Endothelial cell of umbilical vein (primary cell): ENCODE measurements at regions not wholly inside any gene's neighbourhood (a gene's known extent, or its start where the extent isn't known, plus 50 kb on each side); places are given as distances from the start of the nearest gene placed in this dataset.

ENCODE experiments used
- BruUV-seq: library from RNA; stranded (reverse); fragments of 400-500 nt; replicated peaks from 2 replicates; lab custom pipeline; 2021; lab: Mats Ljungman, UMichigan
- CTCF ChIA-PET: fragments of 300-600, 350-600 bp; sonication (Branson Sonifier 250); formaldehyde crosslinking; loops from one replicate; lab custom pipeline; 2021; ENCODE audit warnings: antibody characterized with exemption, inconsistent platforms; lab: Charles Lee
- POLR2A ChIA-PET: fragments of 300-600, 350-600 bp; sonication (Branson Sonifier 250); formaldehyde crosslinking; loops from one replicate; lab custom pipeline; 2021; ENCODE audit warnings: antibody characterized with exemption, inconsistent platforms; lab: Charles Lee
- DNase-seq: peaks from one replicate; pipeline ENCODE4 v3.0.0-alpha.2; 2011; ENCODE audit warnings: low read depth, low spot score
- FAIRE-seq: peaks from 2 replicates; lab custom pipeline; 2011; peaks lifted over from hg19 to GRCh38; lab: Jason Lieb, UNC
- H2AFZ ChIP-seq: 2 replicates; pipeline ENCODE4 v1.6.0; 2012; ENCODE audit warnings: low read depth, low read length, control low read depth, inconsistent platforms
- H3K27ac ChIP-seq: 2 replicates; pipeline ENCODE4 v1.5.1; 2011; ENCODE audit warnings: low read depth, mild to moderate bottlenecking, control low read depth, low read length, moderate library complexity; ENCODE audit not compliant: insufficient read depth
- H3K27me3 ChIP-seq, 2 experiments: 2 replicates each; pipeline versions ENCODE4 v1.6.0 to v1.6.1; 2011; ENCODE audit warnings: low read length in 2 of 2, mixed read lengths in 1 of 2; ENCODE audit not compliant: control insufficient read depth in 2 of 2, insufficient read depth in 2 of 2
- H3K36me3 ChIP-seq, 2 experiments: 2 replicates in 1 of 2; 3 replicates in 1 of 2; pipeline ENCODE4 v1.5.1; 2011; ENCODE audit warnings: low read length in 2 of 2, mild to moderate bottlenecking in 1 of 2, moderate library complexity in 1 of 2; ENCODE audit not compliant: control insufficient read depth in 2 of 2, insufficient read depth in 2 of 2; ENCODE audit errors: extremely low read depth in 1 of 2
- H3K4me1 ChIP-seq: 3 replicates; pipeline ENCODE4 v1.5.1; 2011; ENCODE audit warnings: mild to moderate bottlenecking, low read length; ENCODE audit not compliant: control insufficient read depth, insufficient read depth; ENCODE audit errors: extremely low read depth
- H3K4me2 ChIP-seq: 2 replicates; pipeline ENCODE4 v1.6.1; 2011; ENCODE audit warnings: low read length, control low read depth, mixed read lengths; ENCODE audit not compliant: insufficient read depth
- H3K4me3 ChIP-seq, 3 experiments: fragments of 200-600 bp in 1 of 3; sonication (generic), shearing (Covaris generic) in 1 of 3; replicated peaks in 1 of 3; 2 replicates each; pipeline ENCODE4 v1.5.1; 2011 to 2016; ENCODE audit warnings: control low read depth in 3 of 3, low read length in 3 of 3, mild to moderate bottlenecking in 2 of 3, inconsistent platforms in 1 of 3, low read depth in 1 of 3, moderate library complexity in 1 of 3; ENCODE audit not compliant: insufficient read depth in 1 of 3
- H3K79me2 ChIP-seq: 2 replicates; pipeline ENCODE4 v1.6.0; 2012; ENCODE audit warnings: low read length, inconsistent platforms; ENCODE audit not compliant: control insufficient read depth, insufficient read depth
- H3K9ac ChIP-seq: replicated peaks from 2 replicates; pipeline ENCODE3; 2011; ENCODE audit warnings: low read length, control low read depth; ENCODE audit not compliant: insufficient read depth; ENCODE audit errors: extremely low read depth
- H3K9me1 ChIP-seq: replicated peaks from 3 replicates; pipeline ENCODE4 v1.6.0; 2011; ENCODE audit warnings: mild to moderate bottlenecking, low read length; ENCODE audit not compliant: control insufficient read depth, insufficient read depth; ENCODE audit errors: extremely low read depth
- H3K9me3 ChIP-seq: replicated peaks from 2 replicates; pipeline ENCODE4 v1.5.1; 2012; ENCODE audit warnings: low read length, inconsistent platforms; ENCODE audit not compliant: control insufficient read depth, insufficient read depth
- H4K20me1 ChIP-seq: replicated peaks from 2 replicates; pipeline ENCODE3; 2011; ENCODE audit warnings: mild to moderate bottlenecking, low read length; ENCODE audit not compliant: control insufficient read depth, insufficient read depth; ENCODE audit errors: extremely low read depth
- CTCF ChIP-seq, 2 donors: IDR thresholded peaks; 1 replicate in 1 of 2; 2 replicates in 1 of 2; pipeline ENCODE4 v1.5.1; 2011; ENCODE audit warnings: low read length in 2 of 2, mild to moderate bottlenecking in 2 of 2, moderate library complexity in 2 of 2, control low read depth in 1 of 2, inconsistent platforms in 1 of 2, low read depth in 1 of 2; ENCODE audit not compliant: insufficient read depth in 1 of 2; ENCODE audit errors: extremely low read depth in 1 of 2
- EZH2 ChIP-seq: IDR thresholded peaks from 2 replicates; pipeline ENCODE4 v1.6.1; 2012; ENCODE audit warnings: borderline replicate concordance, low read depth, mild to moderate bottlenecking, moderate library complexity, low read length, inconsistent platforms; ENCODE audit not compliant: severe bottlenecking
- FOS ChIP-seq: IDR thresholded peaks from 2 replicates; pipeline ENCODE4 v1.6.1; 2011; ENCODE audit warnings: mild to moderate bottlenecking, low read length, moderate library complexity, borderline replicate concordance; ENCODE audit not compliant: insufficient read depth
- GATA2 ChIP-seq: IDR thresholded peaks from 2 replicates; pipeline ENCODE4 v1.7.0; 2011; ENCODE audit warnings: low read depth, mild to moderate bottlenecking, moderate library complexity, mixed read lengths, low read length; ENCODE audit not compliant: insufficient read length, insufficient read depth
- JUN ChIP-seq: IDR thresholded peaks from 2 replicates; pipeline ENCODE4 v1.6.1; 2011; ENCODE audit warnings: borderline replicate concordance, low read depth; ENCODE audit not compliant: insufficient read length, insufficient read depth
- MAX ChIP-seq: IDR thresholded peaks from 2 replicates; pipeline ENCODE4 v1.6.1; 2011; ENCODE audit not compliant: insufficient read depth, insufficient read length
- MYC ChIP-seq: IDR thresholded peaks from one replicate; pipeline ENCODE4 v1.6.1; 2011; ENCODE audit warnings: mild to moderate bottlenecking, low read depth, low read length
- POLR2A ChIP-seq: IDR thresholded peaks from 2 replicates; pipeline ENCODE4 v1.6.1; 2012; ENCODE audit warnings: low read depth, mild to moderate bottlenecking, control low read depth, low read length
- POLR2AphosphoS5 ChIP-seq: IDR thresholded peaks from 2 replicates; pipeline ENCODE4 v1.6.1; 2012; ENCODE audit warnings: low read depth, mild to moderate bottlenecking, control low read depth, low read length, moderate library complexity; ENCODE audit not compliant: insufficient read depth
- dilution Hi-C: fragments of 300-500 bp; cut with MboI; formaldehyde crosslinking; loops from one replicate; pipeline ENCODE4 v1.15.0; 2019; ENCODE audit warnings: low sequenced_read_pairs; ENCODE audit not compliant: extremely low pct_ligation_motif_present
- intact Hi-C: fragments of 100-400 bp; cut with micrococcal nuclease; formaldehyde crosslinking; loops from one replicate; pipeline ENCODE4 v1.10.0; 2022

GRCh38 chr10:78746155-78746763 lies 322.5 kb upstream of the ZMIZ1 start:
- Histone ChIP-seq H3K4me2 (no peak overlapping the region), H3K27me3 (peaks cover 6 to 11% of the 10 kb centered on the region in 2 experiments), H3K9me3 (no peaks in the 10 kb centered on the region), H3K9me1 (no peaks in the 10 kb centered on the region), H4K20me1 (no peaks in the 10 kb centered on the region), H3K9ac (no peak overlapping the region), H3K79me2 (no peaks in the 10 kb centered on the region), H3K36me3 (no peaks in the 10 kb centered on the region), H3K27ac (no peak overlapping the region), H3K4me3 (no peak overlapping the region), H3K4me1 (no peaks in the 10 kb centered on the region), H2AFZ (no peak overlapping the region)
- intact Hi-C loops (no loop called here), dilution Hi-C loops (no loop called here)
- no peak for FAIRE-seq
- CTCF ChIA-PET = interaction anchor here (1.0 kb wide), 1 partner anchor 11 kb away, joined by 4 read pairs; no protein-coding TSS in a partner anchor
- no TSS peak for BruUV-seq
- TF ChIP-seq JUN (no peak), POLR2A (no peak), POLR2AphosphoS5 (no peak), EZH2 (no peak), MYC (no peak), FOS (no peak), MAX (no peak), GATA2 (no peak), CTCF (IDR thresholded peaks at IDR 0.05; ENCODE audit: extremely low read depth in 1 of 2, insufficient read depth in 1 of 2, low read depth in 1 of 2, low read length in 2 of 2) (no peak)
- no peak for DNase-seq
- POLR2A ChIA-PET = no interaction called here
